LNCAP (cell line): ENCODE measurements at regions not wholly inside any gene's neighbourhood (a gene's known extent, or its start where the extent isn't known, plus 50 kb on each side); places are given as distances from the start of the nearest gene placed in this dataset.

Source experiments
- CTCF ChIP-seq: fragments of 450-650 bp; IDR thresholded peaks from 2 replicates; pipeline ENCODE4 v1.5.1; 2017; ENCODE audit warnings: mild to moderate bottlenecking

GRCh38 chr4:79206660-79207059, 119.2 kb downstream of the NAA11 start:
- TF ChIP-seq CTCF: no peak

- no peak for TF ChIP-seq CTCF
Observed at GRCh38 chr4:79205121-79205520, 120.7 kb downstream of the NAA11 start.

- TF ChIP-seq CTCF: no peak
Observed at GRCh38 chr4:79201971-79202370, 123.9 kb downstream of the NAA11 start.

GRCh38 chr4:79199743-79200142, 126.1 kb downstream of the NAA11 start:
- TF ChIP-seq CTCF: no peak

GRCh38 chr4:79198951-79199587, 126.8 kb downstream of the NAA11 start:
- TF ChIP-seq CTCF: no peak

GRCh38 chr4:79197275-79198009, 128.4 kb downstream of the NAA11 start:
- TF ChIP-seq CTCF: no peak

GRCh38 chr4:79185526-79186045, 140.3 kb downstream of the NAA11 start:
- TF ChIP-seq CTCF: no peak
